HG02981 (cell line): ENCODE measurements at regions not wholly inside any gene's neighbourhood (a gene's known extent, or its start where the extent isn't known, plus 50 kb on each side); places are given as distances from the start of the nearest gene placed in this dataset.

ENCODE experiments used
- ATAC-seq: cut with Tn5 transposase; IDR thresholded peaks from one replicate; pipeline ENCODE4 v1.9.1; 2021; ENCODE audit warnings: mild to moderate bottlenecking, moderate library complexity; ENCODE audit not compliant: unreplicated experiment

GRCh38 chr4:83679692-83680091, 143.8 kb downstream of the GPAT3 start:
- no peak for ATAC-seq

DNA sequence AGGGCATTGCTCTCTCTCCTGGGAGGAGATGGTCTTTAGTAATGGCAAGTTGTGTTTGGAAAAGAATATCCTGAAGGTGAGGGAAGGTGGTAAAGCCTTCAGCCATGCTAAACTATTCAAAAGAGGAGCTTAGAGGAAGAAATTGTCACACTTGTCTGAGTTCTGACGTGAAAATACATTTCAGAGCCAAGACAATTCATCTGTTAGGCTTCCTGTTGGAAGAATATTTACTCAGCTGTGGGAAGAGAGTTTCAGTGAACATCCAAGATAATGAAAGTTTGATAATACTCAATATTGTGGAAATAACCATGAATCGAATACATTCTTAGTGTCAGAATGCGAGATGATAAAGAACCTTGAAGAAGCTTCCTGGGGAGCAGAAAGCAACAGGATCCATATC, 143.3 kb downstream of the GPAT3 start:
- ATAC-seq: no peak

- ATAC-seq: no peak
Observed at GRCh38 chr4:83677656-83678055, 141.7 kb downstream of the GPAT3 start.

DNA sequence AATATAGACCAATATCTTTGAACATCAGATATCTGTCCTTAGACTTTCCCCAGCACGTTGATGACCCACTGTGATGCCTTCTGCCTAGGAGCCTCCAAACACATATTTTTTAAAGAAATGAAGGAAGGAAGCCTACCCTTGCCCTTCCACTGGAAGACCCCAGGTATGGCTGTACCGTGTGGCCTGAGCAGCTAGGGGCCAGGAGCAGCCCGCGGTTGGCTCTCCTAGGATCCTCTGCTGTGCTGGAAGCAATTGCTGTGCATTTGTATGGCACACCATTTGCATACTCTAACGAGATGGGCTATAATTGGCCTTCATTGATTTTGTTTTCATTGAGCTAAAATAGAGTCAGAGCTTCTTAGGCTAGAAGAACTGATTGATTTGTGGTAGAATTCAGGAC, 128.8 kb downstream of the GPAT3 start:
- no peak for ATAC-seq

- ATAC-seq: no peak
Observed at GRCh38 chr4:83664071-83664470, 128.2 kb downstream of the GPAT3 start.

- ATAC-seq: no peak
Observed at GRCh38 chr4:83662204-83662603, 126.3 kb downstream of the GPAT3 start.

GRCh38 chr4:83661359-83661758, 125.5 kb downstream of the GPAT3 start:
- no peak for ATAC-seq

GRCh38 chr4:83660578-83660977, 124.7 kb downstream of the GPAT3 start:
- no peak for ATAC-seq

DNA sequence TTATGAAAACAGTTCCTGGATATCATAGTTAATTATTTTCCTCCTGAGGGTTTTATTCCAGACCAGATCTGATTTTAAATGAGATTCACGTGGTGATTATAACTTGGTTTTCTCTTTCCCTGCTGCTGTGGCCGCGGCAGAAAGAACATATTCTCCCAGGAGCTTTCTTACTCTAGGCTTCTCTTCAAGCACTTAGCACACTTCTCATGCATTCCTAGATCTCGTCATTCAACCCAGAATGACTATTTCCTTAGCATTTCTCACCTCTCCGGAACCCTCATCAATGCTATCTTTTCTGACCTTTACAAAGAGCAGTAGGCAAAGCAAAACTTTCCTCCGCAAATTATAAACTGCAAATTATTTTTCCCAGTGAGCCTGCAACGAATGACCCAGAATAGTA, 122.9 kb downstream of the GPAT3 start:
- ATAC-seq: no peak

DNA sequence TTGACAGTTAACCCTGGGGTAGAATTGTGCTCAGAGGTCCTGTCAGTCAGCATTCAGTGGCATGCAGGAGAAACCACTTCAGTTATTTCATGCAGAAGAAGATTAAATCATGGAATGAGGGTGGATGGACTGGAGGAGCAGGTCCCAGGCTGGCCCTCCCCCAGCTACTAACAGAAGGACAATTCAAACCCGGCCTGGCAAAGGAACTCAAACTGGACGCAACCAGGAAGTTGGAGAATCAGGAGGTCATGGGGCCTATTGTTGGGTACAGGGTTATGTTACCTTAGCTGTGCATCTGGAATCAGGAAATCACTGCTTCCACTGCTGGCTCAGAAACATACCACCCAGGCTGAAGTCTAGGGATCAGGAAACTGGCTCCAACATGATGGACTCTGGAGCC, 121.4 kb downstream of the GPAT3 start:
- no peak for ATAC-seq
